IMR-90 (cell line): ENCODE measurements at regions not wholly inside any gene's neighbourhood (a gene's known extent, or its start where the extent isn't known, plus 50 kb on each side); places are given as distances from the start of the nearest gene placed in this dataset.

Source experiments
- ATAC-seq: fragments of 200-7000 bp; cut with Tn5 transposase; 2 replicates; pipeline ENCODE4 v1.9.1; 2020; ENCODE audit warnings: low read depth, mild to moderate bottlenecking, moderate library complexity
- BruUV-seq: library from RNA; stranded (reverse); fragments of 400-500 nt; replicated peaks from 2 replicates; lab custom pipeline; 2021; lab: Mats Ljungman, UMichigan
- CTCF ChIA-PET: fragments of 300-600 bp; formaldehyde crosslinking; extraction: SDS; loops from one replicate; lab custom pipeline; 2021; ENCODE audit warnings: antibody characterized with exemption; lab: Yijun Ruan, JAX
- POLR2A ChIA-PET: fragments of 300-600 bp; sonication (Branson Sonifier 250); formaldehyde crosslinking; loops from one replicate; lab custom pipeline; 2022; ENCODE audit warnings: antibody characterized with exemption; ENCODE audit not compliant: unreplicated experiment; lab: Charles Lee
- DNase-seq: peaks from one replicate; pipeline ENCODE4 v3.0.0; 2013
- H2AFZ ChIP-seq: replicated peaks from 2 replicates; pipeline ENCODE3; 2013; ENCODE audit warnings: low read length, mild to moderate bottlenecking; ENCODE audit not compliant: poor library complexity
- H2AK5ac ChIP-seq: 2 replicates; pipeline ENCODE4 v1.6.1; 2013; ENCODE audit warnings: low read depth, low read length, inconsistent platforms
- H2AK9ac ChIP-seq: replicated peaks from 2 replicates; pipeline ENCODE3; 2013; ENCODE audit warnings: mild to moderate bottlenecking, low read depth, low read length, moderate library complexity; ENCODE audit not compliant: poor library complexity
- H2BK120ac ChIP-seq: 2 replicates; pipeline ENCODE4 v1.6.1; 2013; ENCODE audit warnings: low read depth, low read length, inconsistent platforms
- H2BK15ac ChIP-seq: 3 replicates; pipeline ENCODE4 v1.6.1; 2013; ENCODE audit warnings: low read depth, low read length, inconsistent platforms
- H2BK20ac ChIP-seq: 2 replicates; pipeline ENCODE4 v1.6.1; 2013; ENCODE audit warnings: low read depth, mild to moderate bottlenecking, inconsistent platforms, low read length, moderate library complexity
- H2BK5ac ChIP-seq: 2 replicates; pipeline ENCODE4 v1.6.1; 2013; ENCODE audit warnings: mild to moderate bottlenecking, low read depth, low read length, inconsistent platforms; ENCODE audit not compliant: poor library complexity, severe bottlenecking
- H3K14ac ChIP-seq: replicated peaks from 2 replicates; pipeline ENCODE4 v1.6.1; 2013; ENCODE audit warnings: low read depth, low read length, inconsistent platforms
- H3K18ac ChIP-seq: 2 replicates; pipeline ENCODE4 v1.6.1; 2013; ENCODE audit warnings: low read depth, low read length, control low read depth
- H3K23ac ChIP-seq: 2 replicates; pipeline ENCODE4 v1.6.1; 2013; ENCODE audit warnings: low read depth, low read length, inconsistent platforms
- H3K27ac ChIP-seq: 2 replicates; pipeline ENCODE4 v1.5.1; 2013; ENCODE audit warnings: mild to moderate bottlenecking, control low read depth, low read length; ENCODE audit not compliant: insufficient read depth
- H3K27me3 ChIP-seq: 2 replicates; pipeline ENCODE4 v1.6.1; 2013; ENCODE audit warnings: low read length; ENCODE audit not compliant: control insufficient read depth, insufficient read depth
- H3K36me3 ChIP-seq: 2 replicates; pipeline ENCODE4 v1.6.1; 2013; ENCODE audit warnings: low read length, mixed read lengths; ENCODE audit not compliant: control insufficient read depth, insufficient read depth
- H3K4ac ChIP-seq: 2 replicates; pipeline ENCODE4 v1.6.1; 2013; ENCODE audit warnings: low read depth, low read length, inconsistent platforms
- H3K4me1 ChIP-seq: 2 replicates; pipeline ENCODE4 v1.6.1; 2013; ENCODE audit warnings: low read length, mixed read lengths; ENCODE audit not compliant: control insufficient read depth, insufficient read depth
- H3K4me2 ChIP-seq: 2 replicates; pipeline ENCODE4 v1.6.1; 2013; ENCODE audit warnings: low read depth, mild to moderate bottlenecking, control low read depth, low read length, moderate library complexity
- H3K4me3 ChIP-seq: 2 replicates; pipeline ENCODE4 v1.5.1; 2013; ENCODE audit warnings: low read depth, mild to moderate bottlenecking, control low read depth, low read length, moderate library complexity; ENCODE audit not compliant: insufficient read depth
- H3K56ac ChIP-seq: 2 replicates; pipeline ENCODE4 v1.6.1; 2013; ENCODE audit warnings: low read length, inconsistent platforms; ENCODE audit not compliant: insufficient read depth; ENCODE audit errors: extremely low read depth
- H3K79me1 ChIP-seq, 2 experiments: 2 replicates each; pipeline ENCODE4 v1.6.1; 2013; ENCODE audit warnings: low read length in 2 of 2, inconsistent platforms in 1 of 2, low read depth in 1 of 2
- H3K9ac ChIP-seq: 2 replicates; pipeline ENCODE4 v1.6.1; 2013; ENCODE audit warnings: low read depth, low read length, control low read depth
- H3K9me1 ChIP-seq: 2 replicates; pipeline ENCODE4 v1.6.1; 2013; ENCODE audit warnings: low read length, inconsistent platforms; ENCODE audit not compliant: insufficient read depth
- H3K9me3 ChIP-seq: 2 replicates; pipeline ENCODE4 v1.6.1; 2013; ENCODE audit warnings: low read length; ENCODE audit not compliant: control insufficient read depth, insufficient read depth
- H4K20me1 ChIP-seq: 2 replicates; pipeline ENCODE4 v1.6.1; 2013; ENCODE audit warnings: low read length, inconsistent platforms; ENCODE audit not compliant: insufficient read depth
- H4K5ac ChIP-seq: 2 replicates; pipeline ENCODE4 v1.6.1; 2013; ENCODE audit warnings: mild to moderate bottlenecking, low read depth, low read length, control low read depth
- H4K8ac ChIP-seq, 2 experiments: 2 replicates each; pipeline ENCODE4 v1.6.1; 2013; ENCODE audit warnings: low read depth in 2 of 2, low read length in 2 of 2, control low read depth in 1 of 2, inconsistent platforms in 1 of 2
- H4K91ac ChIP-seq: 2 replicates; pipeline ENCODE4 v1.6.1; 2013; ENCODE audit warnings: low read depth, low read length, inconsistent platforms; ENCODE audit not compliant: insufficient read depth
- ELK1 ChIP-seq: fragments of 150-350 bp; IDR thresholded peaks from 2 replicates; pipeline ENCODE4 v1.6.1; 2016; ENCODE audit warnings: low read depth, mild to moderate bottlenecking, low read length, moderate library complexity, borderline replicate concordance
- FOS ChIP-seq: fragments of 150-350 bp; IDR thresholded peaks from 2 replicates; pipeline ENCODE4 v1.6.1; 2016; ENCODE audit warnings: low read depth, low read length
- NFE2L2 ChIP-seq: fragments of 150-350 bp; IDR thresholded peaks from 2 replicates; pipeline ENCODE4 v1.6.1; 2016; ENCODE audit warnings: low read depth, mild to moderate bottlenecking, low read length
- RAD21 ChIP-seq: IDR thresholded peaks from 2 replicates; pipeline ENCODE4 v1.6.1; 2012; ENCODE audit warnings: low read length, improper control_type of control experiment
- SMC3 ChIP-seq: fragments of 150-350 bp; IDR thresholded peaks from 2 replicates; pipeline ENCODE4 v1.6.1; 2016; ENCODE audit warnings: low read depth, mild to moderate bottlenecking, antibody characterized with exemption, low read length, moderate library complexity
- USF2 ChIP-seq: fragments of 150-350 bp; IDR thresholded peaks from 2 replicates; pipeline ENCODE4 v1.6.1; 2017; ENCODE audit warnings: mild to moderate bottlenecking, antibody characterized with exemption, low read length, low read depth
- WGBS, 2 experiments: methylation state at CpG; one replicate each; pipeline versions ENCODE4 v1.1.5 to v1.1.7; 2013; ENCODE audit warnings: missing lambda C conversion rate in 2 of 2; ENCODE audit not compliant: insufficient read length in 1 of 2; ENCODE audit errors: extremely low coverage in 2 of 2; 5-methylcytosine and 5-hydroxymethylcytosine counted together
- dilution Hi-C: fragments of 300-500 bp; cut with HindIII; formaldehyde crosslinking; loops from one replicate; pipeline ENCODE4 v1.14.3; 2018; ENCODE audit warnings: low sequenced_read_pairs; ENCODE audit not compliant: unreplicated experiment
- in situ Hi-C: fragments of 300-500 bp; cut with MboI; formaldehyde crosslinking; loops from 3 replicates; pipeline ENCODE4 v1.14.3; 2019; ENCODE audit warnings: low sequenced_read_pairs, inconsistent platforms, mixed read lengths
- intact Hi-C: fragments of 100-400 bp; cut with micrococcal nuclease; formaldehyde crosslinking; loops from 2 replicates; pipeline ENCODE4 v1.10.0; 2022

- intact Hi-C loops = no loop called here
- no peak overlapping the region for H2BK15ac ChIP-seq
- no peak overlapping the region for H2BK120ac ChIP-seq
- H3K14ac ChIP-seq = no peak overlapping the region
- in situ Hi-C loops = no loop called here
- dilution Hi-C loops = no loop called here
- ChIA-PET POLR2A (no interaction called here), CTCF (no interaction called here)
- H3K36me3 ChIP-seq = no peaks in the 10 kb centered on the region
- no peak overlapping the region for H3K27ac ChIP-seq
- H3K4me1 ChIP-seq = no peaks in the 10 kb centered on the region
- no peak overlapping the region for H3K9ac ChIP-seq
- H2AK9ac ChIP-seq = no peak overlapping the region
- no peak overlapping the region for H3K4me2 ChIP-seq
- H4K20me1 ChIP-seq = no peaks in the 10 kb centered on the region
- TF ChIP-seq ELK1 (no peak), NFE2L2 (no peak), USF2 (no peak), RAD21 (no peak), FOS (no peak), SMC3 (no peak)
- H2AK5ac ChIP-seq = no peak overlapping the region
- BruUV-seq = no TSS peak
- no peak overlapping the region for H2AFZ ChIP-seq
- H2BK20ac ChIP-seq = no peak overlapping the region
- ATAC-seq (no peak), DNase-seq (no peak)
- no peak overlapping the region for H4K91ac ChIP-seq
- no peak overlapping the region for H4K5ac ChIP-seq
- no peak overlapping the region for H3K4ac ChIP-seq
- H3K9me3 ChIP-seq = no peaks in the 10 kb centered on the region
- H3K9me1 ChIP-seq = no peaks in the 10 kb centered on the region
- H3K23ac ChIP-seq = no peak overlapping the region
- no peak overlapping the region for H4K8ac ChIP-seq
- no peaks in the 10 kb centered on the region for H3K79me1 ChIP-seq
- H3K18ac ChIP-seq = no peak overlapping the region
- H3K27me3 ChIP-seq = no peaks in the 10 kb centered on the region
- no peak overlapping the region for H2BK5ac ChIP-seq
- H3K56ac ChIP-seq = no peak overlapping the region
- no peak overlapping the region for H3K4me3 ChIP-seq
- no CpG with 5 or more reads among the region's 2 CpGs for WGBS, 2 experiments
These were observed 610.2 kb upstream of the HTR2C start for GRCh38 chrX:113973706-113974105.
